Neuron (in vitro differentiated cells): ENCODE measurements at regions not wholly inside any gene's neighbourhood (a gene's known extent, or its start where the extent isn't known, plus 50 kb on each side); places are given as distances from the start of the nearest gene placed in this dataset.

Source experiments
- H2AFZ ChIP-seq: one replicate; pipeline ENCODE4 v1.6.1; 2013; ENCODE audit warnings: low read depth, mild to moderate bottlenecking, inconsistent platforms, low read length, moderate library complexity
- H3K27me3 ChIP-seq: one replicate; pipeline ENCODE4 v1.6.1; 2013; ENCODE audit warnings: low read length; ENCODE audit not compliant: insufficient read depth
- H3K36me3 ChIP-seq: one replicate; pipeline ENCODE4 v1.6.1; 2013; ENCODE audit warnings: low read length; ENCODE audit not compliant: insufficient read depth
- H3K4me1 ChIP-seq: one replicate; pipeline ENCODE4 v1.6.1; 2013; ENCODE audit warnings: low read length; ENCODE audit not compliant: insufficient read depth
- H3K4me3 ChIP-seq: 2 replicates; pipeline ENCODE4 v1.5.1; 2013; ENCODE audit warnings: mild to moderate bottlenecking, low read length, moderate library complexity
- H3K9me3 ChIP-seq: one replicate; pipeline ENCODE4 v1.6.1; 2013; ENCODE audit warnings: low read length

- Histone ChIP-seq H3K4me3 (no peak overlapping the region), H3K4me1 (no peaks in the 10 kb centered on the region), H2AFZ (no peak overlapping the region), H3K9me3 (no peaks in the 10 kb centered on the region), H3K36me3 (no peaks in the 10 kb centered on the region), H3K27me3 (no peaks in the 10 kb centered on the region)
These were observed 572.7 kb downstream of the DHX35 start for GRCh38 chr20:39534846-39535245.

GRCh38 chr20:39533858-39534257 lies 571.7 kb downstream of the DHX35 start:
- Histone ChIP-seq H2AFZ (no peak overlapping the region), H3K4me3 (no peak overlapping the region), H3K36me3 (no peaks in the 10 kb centered on the region), H3K4me1 (no peaks in the 10 kb centered on the region), H3K27me3 (no peaks in the 10 kb centered on the region), H3K9me3 (no peaks in the 10 kb centered on the region)

- Histone ChIP-seq H2AFZ (no peak overlapping the region), H3K36me3 (no peaks in the 10 kb centered on the region), H3K4me1 (no peaks in the 10 kb centered on the region), H3K9me3 (no peaks in the 10 kb centered on the region), H3K4me3 (no peak overlapping the region), H3K27me3 (no peaks in the 10 kb centered on the region)
These were observed 570.1 kb downstream of the DHX35 start for GRCh38 chr20:39532205-39532604.

GRCh38 chr20:39528436-39528835 lies 566.3 kb downstream of the DHX35 start:
- Histone ChIP-seq H3K27me3 (no peaks in the 10 kb centered on the region), H2AFZ (no peak overlapping the region), H3K4me1 (no peaks in the 10 kb centered on the region), H3K9me3 (no peaks in the 10 kb centered on the region), H3K36me3 (no peaks in the 10 kb centered on the region), H3K4me3 (no peak overlapping the region)

GRCh38 chr20:39524371-39524911 lies 562.3 kb downstream of the DHX35 start:
- Histone ChIP-seq H3K36me3 (no peaks in the 10 kb centered on the region), H2AFZ (no peak overlapping the region), H3K4me1 (no peaks in the 10 kb centered on the region), H3K9me3 (no peaks in the 10 kb centered on the region), H3K27me3 (no peaks in the 10 kb centered on the region), H3K4me3 (no peak overlapping the region)

GRCh38 chr20:39523405-39523804 lies 561.3 kb downstream of the DHX35 start:
- no peaks in the 10 kb centered on the region for H3K27me3 ChIP-seq
- H3K9me3 ChIP-seq = no peaks in the 10 kb centered on the region
- H2AFZ ChIP-seq = no peak overlapping the region
- H3K36me3 ChIP-seq = no peaks in the 10 kb centered on the region
- no peaks in the 10 kb centered on the region for H3K4me1 ChIP-seq
- no peak overlapping the region for H3K4me3 ChIP-seq

- H3K4me3 ChIP-seq = no peak overlapping the region
- no peaks in the 10 kb centered on the region for H3K4me1 ChIP-seq
- no peaks in the 10 kb centered on the region for H3K36me3 ChIP-seq
- no peak overlapping the region for H2AFZ ChIP-seq
- no peaks in the 10 kb centered on the region for H3K9me3 ChIP-seq
- no peaks in the 10 kb centered on the region for H3K27me3 ChIP-seq
These were observed 556.5 kb downstream of the DHX35 start for GRCh38 chr20:39518654-39519053.

- Histone ChIP-seq H2AFZ (no peak overlapping the region), H3K4me3 (no peak overlapping the region), H3K9me3 (no peaks in the 10 kb centered on the region), H3K4me1 (no peaks in the 10 kb centered on the region), H3K36me3 (no peaks in the 10 kb centered on the region), H3K27me3 (no peaks in the 10 kb centered on the region)
These were observed 554.8 kb downstream of the DHX35 start for GRCh38 chr20:39516964-39517363.

- H2AFZ ChIP-seq = no peak overlapping the region
- H3K4me3 ChIP-seq = no peak overlapping the region
- H3K36me3 ChIP-seq = no peaks in the 10 kb centered on the region
- no peaks in the 10 kb centered on the region for H3K27me3 ChIP-seq
- H3K4me1 ChIP-seq = no peaks in the 10 kb centered on the region
- H3K9me3 ChIP-seq = no peaks in the 10 kb centered on the region
These were observed 542.6 kb downstream of the DHX35 start for GRCh38 chr20:39504710-39505094.

- Histone ChIP-seq H3K9me3 (no peaks in the 10 kb centered on the region), H3K27me3 (no peaks in the 10 kb centered on the region), H3K36me3 (no peaks in the 10 kb centered on the region), H3K4me1 (no peaks in the 10 kb centered on the region), H2AFZ (no peak overlapping the region), H3K4me3 (no peak overlapping the region)
These were observed 542.0 kb downstream of the DHX35 start for GRCh38 chr20:39503902-39504709.

GRCh38 chr20:39492223-39492797 lies 530.2 kb downstream of the DHX35 start:
- Histone ChIP-seq H3K4me1 (peaks cover 5% of the 10 kb centered on the region), H3K9me3 (peaks cover 3% of the 10 kb centered on the region), H3K36me3 (no peaks in the 10 kb centered on the region), H3K27me3 (peaks cover 4% of the 10 kb centered on the region), H2AFZ (no peak overlapping the region), H3K4me3 (no peak overlapping the region)

- peaks cover 5% of the 10 kb centered on the region for H3K4me1 ChIP-seq
These were observed 529.6 kb downstream of the DHX35 start for GRCh38 chr20:39491711-39492110.

GRCh38 chr20:39489986-39490560 lies 527.9 kb downstream of the DHX35 start:
- no peak overlapping the region for H3K4me3 ChIP-seq
- H3K36me3 ChIP-seq = no peaks in the 10 kb centered on the region
- peaks cover 3% of the 10 kb centered on the region for H3K9me3 ChIP-seq
- H2AFZ ChIP-seq = no peak overlapping the region
- peaks cover 5% of the 10 kb centered on the region for H3K4me1 ChIP-seq
- H3K27me3 ChIP-seq = peaks cover 4% of the 10 kb centered on the region

More at GRCh38 chr20:39491711-39492110, 529.6 kb downstream of the DHX35 start:
- H2AFZ ChIP-seq = no peak overlapping the region
- H3K36me3 ChIP-seq = no peaks in the 10 kb centered on the region
- H3K9me3 ChIP-seq = peaks cover 3% of the 10 kb centered on the region
- no peak overlapping the region for H3K4me3 ChIP-seq
- peaks cover 4% of the 10 kb centered on the region for H3K27me3 ChIP-seq
